H1 (cell line): ENCODE measurements at regions not wholly inside any gene's neighbourhood (a gene's known extent, or its start where the extent isn't known, plus 50 kb on each side); places are given as distances from the start of the nearest gene placed in this dataset.

Experiments
- CREB1 ChIP-seq: IDR thresholded peaks from 2 replicates; pipeline ENCODE4 v1.6.1; 2012; ENCODE audit warnings: inconsistent platforms
- HDAC6 ChIP-seq: IDR thresholded peaks from one replicate; pipeline ENCODE4 v1.7.1; 2012; ENCODE audit warnings: low read depth, mild to moderate bottlenecking, inconsistent platforms, low read length, moderate library complexity
- JUND ChIP-seq: IDR thresholded peaks from 2 replicates; pipeline ENCODE4 v1.6.1; 2011; ENCODE audit warnings: mild to moderate bottlenecking, improper control_type of control experiment, low read length
- RFX5 ChIP-seq: IDR thresholded peaks from 2 replicates; pipeline ENCODE4 v1.6.1; 2011; ENCODE audit warnings: low read depth, low read length, improper control_type of control experiment, borderline replicate concordance
- RXRA ChIP-seq: IDR thresholded peaks from 2 replicates; pipeline ENCODE4 v1.6.1; 2011; ENCODE audit warnings: low read depth, mild to moderate bottlenecking, low read length, moderate library complexity; ENCODE audit not compliant: insufficient read depth
- SAP30 ChIP-seq: fragments of 300-600 bp; sonication (generic); IDR thresholded peaks from 2 replicates; pipeline ENCODE4 v1.7.1; 2012; ENCODE audit warnings: low read length, moderate library complexity, mild to moderate bottlenecking, inconsistent platforms; ENCODE audit not compliant: insufficient read depth, insufficient replicate concordance
- SP2 ChIP-seq: IDR thresholded peaks from 2 replicates; pipeline ENCODE4 v1.6.1; 2012; ENCODE audit warnings: mild to moderate bottlenecking, low read length, inconsistent platforms
- TCF12 ChIP-seq: IDR thresholded peaks from 2 replicates; pipeline ENCODE4 v1.6.1; 2011; ENCODE audit warnings: low read depth, mild to moderate bottlenecking, low read length
- TF ChIP-seq, protein P1 (sequence below): fragments of 300-600 bp; sonication (generic); IDR thresholded peaks from 2 replicates; pipeline ENCODE4 v1.7.1; 2012; ENCODE audit warnings: low read length, moderate library complexity, mild to moderate bottlenecking, inconsistent platforms; ENCODE audit not compliant: insufficient replicate concordance

GRCh38 chr3:1953536-1953935 is 145.1 kb upstream of the CNTN4 start (continued):
- TF ChIP-seq, protein P1, sequence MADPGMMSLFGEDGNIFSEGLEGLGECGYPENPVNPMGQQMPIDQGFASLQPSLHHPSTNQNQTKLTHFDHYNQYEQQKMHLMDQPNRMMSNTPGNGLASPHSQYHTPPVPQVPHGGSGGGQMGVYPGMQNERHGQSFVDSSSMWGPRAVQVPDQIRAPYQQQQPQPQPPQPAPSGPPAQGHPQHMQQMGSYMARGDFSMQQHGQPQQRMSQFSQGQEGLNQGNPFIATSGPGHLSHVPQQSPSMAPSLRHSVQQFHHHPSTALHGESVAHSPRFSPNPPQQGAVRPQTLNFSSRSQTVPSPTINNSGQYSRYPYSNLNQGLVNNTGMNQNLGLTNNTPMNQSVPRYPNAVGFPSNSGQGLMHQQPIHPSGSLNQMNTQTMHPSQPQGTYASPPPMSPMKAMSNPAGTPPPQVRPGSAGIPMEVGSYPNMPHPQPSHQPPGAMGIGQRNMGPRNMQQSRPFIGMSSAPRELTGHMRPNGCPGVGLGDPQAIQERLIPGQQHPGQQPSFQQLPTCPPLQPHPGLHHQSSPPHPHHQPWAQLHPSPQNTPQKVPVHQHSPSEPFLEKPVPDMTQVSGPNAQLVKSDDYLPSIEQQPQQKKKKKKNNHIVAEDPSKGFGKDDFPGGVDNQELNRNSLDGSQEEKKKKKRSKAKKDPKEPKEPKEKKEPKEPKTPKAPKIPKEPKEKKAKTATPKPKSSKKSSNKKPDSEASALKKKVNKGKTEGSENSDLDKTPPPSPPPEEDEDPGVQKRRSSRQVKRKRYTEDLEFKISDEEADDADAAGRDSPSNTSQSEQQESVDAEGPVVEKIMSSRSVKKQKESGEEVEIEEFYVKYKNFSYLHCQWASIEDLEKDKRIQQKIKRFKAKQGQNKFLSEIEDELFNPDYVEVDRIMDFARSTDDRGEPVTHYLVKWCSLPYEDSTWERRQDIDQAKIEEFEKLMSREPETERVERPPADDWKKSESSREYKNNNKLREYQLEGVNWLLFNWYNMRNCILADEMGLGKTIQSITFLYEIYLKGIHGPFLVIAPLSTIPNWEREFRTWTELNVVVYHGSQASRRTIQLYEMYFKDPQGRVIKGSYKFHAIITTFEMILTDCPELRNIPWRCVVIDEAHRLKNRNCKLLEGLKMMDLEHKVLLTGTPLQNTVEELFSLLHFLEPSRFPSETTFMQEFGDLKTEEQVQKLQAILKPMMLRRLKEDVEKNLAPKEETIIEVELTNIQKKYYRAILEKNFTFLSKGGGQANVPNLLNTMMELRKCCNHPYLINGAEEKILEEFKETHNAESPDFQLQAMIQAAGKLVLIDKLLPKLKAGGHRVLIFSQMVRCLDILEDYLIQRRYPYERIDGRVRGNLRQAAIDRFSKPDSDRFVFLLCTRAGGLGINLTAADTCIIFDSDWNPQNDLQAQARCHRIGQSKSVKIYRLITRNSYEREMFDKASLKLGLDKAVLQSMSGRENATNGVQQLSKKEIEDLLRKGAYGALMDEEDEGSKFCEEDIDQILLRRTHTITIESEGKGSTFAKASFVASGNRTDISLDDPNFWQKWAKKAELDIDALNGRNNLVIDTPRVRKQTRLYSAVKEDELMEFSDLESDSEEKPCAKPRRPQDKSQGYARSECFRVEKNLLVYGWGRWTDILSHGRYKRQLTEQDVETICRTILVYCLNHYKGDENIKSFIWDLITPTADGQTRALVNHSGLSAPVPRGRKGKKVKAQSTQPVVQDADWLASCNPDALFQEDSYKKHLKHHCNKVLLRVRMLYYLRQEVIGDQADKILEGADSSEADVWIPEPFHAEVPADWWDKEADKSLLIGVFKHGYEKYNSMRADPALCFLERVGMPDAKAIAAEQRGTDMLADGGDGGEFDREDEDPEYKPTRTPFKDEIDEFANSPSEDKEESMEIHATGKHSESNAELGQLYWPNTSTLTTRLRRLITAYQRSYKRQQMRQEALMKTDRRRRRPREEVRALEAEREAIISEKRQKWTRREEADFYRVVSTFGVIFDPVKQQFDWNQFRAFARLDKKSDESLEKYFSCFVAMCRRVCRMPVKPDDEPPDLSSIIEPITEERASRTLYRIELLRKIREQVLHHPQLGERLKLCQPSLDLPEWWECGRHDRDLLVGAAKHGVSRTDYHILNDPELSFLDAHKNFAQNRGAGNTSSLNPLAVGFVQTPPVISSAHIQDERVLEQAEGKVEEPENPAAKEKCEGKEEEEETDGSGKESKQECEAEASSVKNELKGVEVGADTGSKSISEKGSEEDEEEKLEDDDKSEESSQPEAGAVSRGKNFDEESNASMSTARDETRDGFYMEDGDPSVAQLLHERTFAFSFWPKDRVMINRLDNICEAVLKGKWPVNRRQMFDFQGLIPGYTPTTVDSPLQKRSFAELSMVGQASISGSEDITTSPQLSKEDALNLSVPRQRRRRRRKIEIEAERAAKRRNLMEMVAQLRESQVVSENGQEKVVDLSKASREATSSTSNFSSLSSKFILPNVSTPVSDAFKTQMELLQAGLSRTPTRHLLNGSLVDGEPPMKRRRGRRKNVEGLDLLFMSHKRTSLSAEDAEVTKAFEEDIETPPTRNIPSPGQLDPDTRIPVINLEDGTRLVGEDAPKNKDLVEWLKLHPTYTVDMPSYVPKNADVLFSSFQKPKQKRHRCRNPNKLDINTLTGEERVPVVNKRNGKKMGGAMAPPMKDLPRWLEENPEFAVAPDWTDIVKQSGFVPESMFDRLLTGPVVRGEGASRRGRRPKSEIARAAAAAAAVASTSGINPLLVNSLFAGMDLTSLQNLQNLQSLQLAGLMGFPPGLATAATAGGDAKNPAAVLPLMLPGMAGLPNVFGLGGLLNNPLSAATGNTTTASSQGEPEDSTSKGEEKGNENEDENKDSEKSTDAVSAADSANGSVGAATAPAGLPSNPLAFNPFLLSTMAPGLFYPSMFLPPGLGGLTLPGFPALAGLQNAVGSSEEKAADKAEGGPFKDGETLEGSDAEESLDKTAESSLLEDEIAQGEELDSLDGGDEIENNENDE, result no peak
- TF ChIP-seq JUND (no peak), HDAC6 (no peak), RFX5 (no peak), SP2 (no peak), SAP30 (no peak), TCF12 (no peak), RXRA (no peak), CREB1 (no peak)
